ENCODE measurements at regions not wholly inside any gene's neighbourhood (a gene's known extent, or its start where the extent isn't known, plus 50 kb on each side); places are given as distances from the start of the nearest gene placed in this dataset.

DNA sequence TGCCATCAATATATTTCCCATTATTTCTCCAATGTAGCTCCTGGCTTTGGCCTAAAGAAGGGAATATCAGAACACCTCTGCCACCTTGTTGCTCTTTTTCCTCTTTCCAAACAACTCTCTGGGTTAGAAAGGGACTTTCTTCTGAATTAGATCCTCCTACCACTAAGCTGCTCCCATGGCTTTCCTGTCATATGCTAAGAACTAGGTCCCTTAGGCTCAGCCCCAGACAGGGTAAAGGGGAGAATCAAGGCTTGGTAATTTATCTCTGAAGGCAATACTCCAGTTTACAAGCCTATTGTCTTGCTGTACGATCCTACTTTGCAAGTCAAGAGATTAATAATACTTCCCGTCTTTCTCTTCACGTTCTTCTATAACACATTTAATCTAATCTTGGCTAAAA is 373.2 kb upstream of the DAB1 start:
- no peak overlapping the region for H3K4me3 ChIP-seq (ENCODE audit: low read depth, low read length)
- no peak for DNase-seq (ENCODE audit: low read depth)
- TF ChIP-seq, protein P1, sequence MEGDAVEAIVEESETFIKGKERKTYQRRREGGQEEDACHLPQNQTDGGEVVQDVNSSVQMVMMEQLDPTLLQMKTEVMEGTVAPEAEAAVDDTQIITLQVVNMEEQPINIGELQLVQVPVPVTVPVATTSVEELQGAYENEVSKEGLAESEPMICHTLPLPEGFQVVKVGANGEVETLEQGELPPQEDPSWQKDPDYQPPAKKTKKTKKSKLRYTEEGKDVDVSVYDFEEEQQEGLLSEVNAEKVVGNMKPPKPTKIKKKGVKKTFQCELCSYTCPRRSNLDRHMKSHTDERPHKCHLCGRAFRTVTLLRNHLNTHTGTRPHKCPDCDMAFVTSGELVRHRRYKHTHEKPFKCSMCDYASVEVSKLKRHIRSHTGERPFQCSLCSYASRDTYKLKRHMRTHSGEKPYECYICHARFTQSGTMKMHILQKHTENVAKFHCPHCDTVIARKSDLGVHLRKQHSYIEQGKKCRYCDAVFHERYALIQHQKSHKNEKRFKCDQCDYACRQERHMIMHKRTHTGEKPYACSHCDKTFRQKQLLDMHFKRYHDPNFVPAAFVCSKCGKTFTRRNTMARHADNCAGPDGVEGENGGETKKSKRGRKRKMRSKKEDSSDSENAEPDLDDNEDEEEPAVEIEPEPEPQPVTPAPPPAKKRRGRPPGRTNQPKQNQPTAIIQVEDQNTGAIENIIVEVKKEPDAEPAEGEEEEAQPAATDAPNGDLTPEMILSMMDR (IDR thresholded peaks at IDR 0.05; ENCODE audit: control insufficient read depth, extremely low read depth, insufficient read depth) = no peak

DNA sequence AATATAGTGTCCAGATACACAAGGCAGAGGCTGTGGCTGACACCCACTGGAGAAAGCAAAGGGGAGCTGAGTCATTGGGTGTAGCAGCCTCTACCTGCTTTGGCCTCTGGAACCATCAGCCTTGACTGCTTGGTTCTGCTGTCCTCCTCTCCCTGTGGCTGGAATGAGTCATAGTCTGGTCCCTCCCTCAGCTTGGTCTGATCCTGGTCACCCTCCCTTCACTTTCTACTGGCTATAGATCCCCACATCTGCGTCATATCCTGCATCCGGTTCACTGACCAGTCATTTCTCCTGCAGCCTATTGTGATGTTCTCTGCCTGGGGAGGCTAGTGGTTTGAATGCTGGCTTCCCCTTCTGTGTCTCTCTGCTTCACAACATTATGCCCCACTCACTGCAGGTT is 372.8 kb upstream of the DAB1 start:
- TF ChIP-seq, protein P1 (IDR thresholded peaks at IDR 0.05; ENCODE audit: control insufficient read depth, extremely low read depth, insufficient read depth) = no peak
- DNase-seq (ENCODE audit: low read depth) = no peak
- H3K4me3 ChIP-seq (ENCODE audit: low read depth, low read length) = no peak overlapping the region

DNA sequence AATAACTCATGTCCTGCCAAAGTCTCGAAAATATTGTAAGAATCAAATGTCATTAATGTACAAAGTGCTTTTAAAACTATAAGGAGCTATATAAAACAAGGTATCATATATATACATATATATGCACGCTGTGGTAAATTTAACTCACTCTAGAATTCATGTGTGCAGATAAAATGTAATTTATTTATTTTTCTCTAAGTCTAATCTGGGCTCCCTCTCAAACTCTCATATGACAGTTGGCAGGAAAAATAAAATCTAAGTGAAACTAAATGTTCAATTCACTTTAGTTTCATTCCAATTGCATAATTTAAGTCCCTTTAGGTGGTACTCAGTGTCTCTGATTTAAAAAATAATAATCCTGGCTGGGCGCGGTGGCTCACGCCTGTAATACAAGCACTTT is 372.0 kb upstream of the DAB1 start:
- H3K4me3 ChIP-seq (ENCODE audit: low read depth, low read length) = no peak overlapping the region
- TF ChIP-seq, protein P1 (IDR thresholded peaks at IDR 0.05; ENCODE audit: control insufficient read depth, extremely low read depth, insufficient read depth) = no peak
- no peak for DNase-seq (ENCODE audit: low read depth)

DNA sequence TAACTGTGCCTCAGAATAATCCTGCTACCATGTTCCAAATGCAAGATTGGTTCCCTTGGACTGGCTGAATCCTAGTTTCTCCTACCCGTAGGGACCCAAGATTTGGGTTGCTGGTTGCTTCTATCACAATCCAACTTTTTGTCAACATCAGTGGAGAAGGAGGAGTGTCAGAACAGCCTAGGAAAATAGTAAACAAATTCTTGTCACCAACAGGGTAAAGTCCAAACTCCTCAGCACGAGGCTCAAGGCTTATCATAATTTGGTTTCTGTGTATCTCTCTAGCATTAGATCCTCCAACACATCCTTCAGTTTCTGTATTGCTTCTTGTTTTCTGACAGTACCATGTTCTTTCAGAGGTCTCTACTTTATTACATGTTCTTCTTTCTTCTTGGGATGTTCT is 370.2 kb upstream of the DAB1 start:
- no peak overlapping the region for H3K4me3 ChIP-seq (ENCODE audit: low read depth, low read length)
- no peak for DNase-seq (ENCODE audit: low read depth)
- TF ChIP-seq, protein P1 (IDR thresholded peaks at IDR 0.05; ENCODE audit: control insufficient read depth, extremely low read depth, insufficient read depth) = no peak

DNA sequence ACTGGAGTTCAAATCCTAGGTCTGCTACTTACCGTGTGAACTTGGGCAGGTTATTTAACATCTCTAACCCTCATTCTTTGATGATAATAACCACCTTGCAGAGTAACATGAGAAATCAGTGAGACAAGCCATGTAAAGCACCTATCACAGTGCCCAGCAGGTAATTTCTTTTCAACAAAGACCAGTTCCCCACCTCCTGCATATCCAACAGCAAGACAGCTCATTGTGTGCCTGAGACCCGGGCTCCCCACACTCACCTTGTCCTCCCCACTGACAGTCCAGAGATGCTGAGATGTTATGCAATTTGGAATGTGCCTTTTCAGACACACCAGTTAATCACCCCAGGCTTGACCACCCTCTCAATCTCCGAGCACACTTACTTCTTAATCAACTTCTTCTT is 367.6 kb upstream of the DAB1 start:
- H3K4me3 ChIP-seq (ENCODE audit: low read depth, low read length) = no peak overlapping the region
- TF ChIP-seq, protein P1 (IDR thresholded peaks at IDR 0.05; ENCODE audit: control insufficient read depth, extremely low read depth, insufficient read depth) = no peak
- no peak for DNase-seq (ENCODE audit: low read depth)

DNA sequence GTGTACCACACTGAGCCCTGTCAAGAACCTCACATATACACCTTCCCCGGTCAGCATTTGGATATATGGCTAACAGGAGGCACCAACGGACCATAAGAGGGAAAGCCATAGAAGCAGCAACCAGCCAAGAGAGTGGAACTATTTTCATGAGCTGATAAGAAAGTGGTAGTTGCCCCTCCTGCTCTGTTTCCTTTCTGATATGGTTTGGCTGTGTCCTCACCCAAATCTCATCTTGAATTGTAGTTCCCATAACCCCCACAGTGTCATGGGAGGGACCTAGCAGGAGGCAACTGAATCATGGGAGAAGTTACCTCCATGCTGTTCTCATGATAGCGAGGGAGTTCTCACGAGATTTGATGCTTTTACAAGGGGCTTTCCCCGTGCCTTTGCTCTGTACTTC is 366.1 kb upstream of the DAB1 start:
- no peak for DNase-seq (ENCODE audit: low read depth)
- H3K4me3 ChIP-seq (ENCODE audit: low read depth, low read length) = no peak overlapping the region
- TF ChIP-seq, protein P1 (IDR thresholded peaks at IDR 0.05; ENCODE audit: control insufficient read depth, extremely low read depth, insufficient read depth) = no peak

DNA sequence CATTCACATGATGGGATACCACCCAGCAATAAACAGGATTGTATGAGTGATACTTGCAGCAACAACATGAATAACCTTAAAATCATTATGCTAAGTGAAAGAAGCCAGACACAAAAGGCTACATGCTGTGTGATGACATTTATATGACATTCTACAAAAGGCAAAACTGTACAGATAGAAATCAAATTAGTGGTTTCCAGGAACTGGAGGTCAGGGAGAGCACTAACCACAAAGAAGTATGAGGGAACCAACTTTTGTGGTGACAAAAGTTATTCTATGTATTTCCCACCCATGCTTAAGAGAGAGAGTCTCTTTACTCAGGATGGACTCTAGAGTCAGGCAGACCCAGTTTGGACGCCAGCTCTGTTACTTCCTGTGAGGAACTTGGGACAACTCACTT is 364.5 kb upstream of the DAB1 start:
- TF ChIP-seq, protein P1 (IDR thresholded peaks at IDR 0.05; ENCODE audit: control insufficient read depth, extremely low read depth, insufficient read depth) = no peak
- no peak for DNase-seq (ENCODE audit: low read depth)
- H3K4me3 ChIP-seq (ENCODE audit: low read depth, low read length) = no peak overlapping the region

Measured in LNCaP clone FGC (cell line).